ENCODE measurements at regions not wholly inside any gene's neighbourhood (a gene's known extent, or its start where the extent isn't known, plus 50 kb on each side); places are given as distances from the start of the nearest gene placed in this dataset.
"Not testable (repeated sequence)": the region's sequence is repeated elsewhere in the genome, so short reads cannot be mapped to it uniquely, and the experiment has no call there.

GRCh38 chrX:26581091-26581490, 365.1 kb downstream of the MAGEB5 start:
- DNase-seq, result no peak

- no peak for DNase-seq
Measured at GRCh38 chrX:26580021-26580420, 364.1 kb downstream of the MAGEB5 start.

GRCh38 chrX:26574234-26574633, 358.3 kb downstream of the MAGEB5 start:
- DNase-seq, result no peak

GRCh38 chrX:26562156-26562555, 346.2 kb downstream of the MAGEB5 start:
- no peak for DNase-seq

GRCh38 chrX:26559855-26560254, 343.9 kb downstream of the MAGEB5 start:
- no peak for DNase-seq

- no peak for DNase-seq
Measured at GRCh38 chrX:26558719-26559386, 342.9 kb downstream of the MAGEB5 start.

GRCh38 chrX:26557691-26558321, 341.8 kb downstream of the MAGEB5 start:
- DNase-seq, result no peak

- not testable (repeated sequence) for DNase-seq
Measured at GRCh38 chrX:26525768-26526167, 309.8 kb downstream of the MAGEB5 start.

- no peak for DNase-seq
Measured at GRCh38 chrX:26522501-26522900, 306.5 kb downstream of the MAGEB5 start.

- no peak for DNase-seq
Measured at GRCh38 chrX:26511589-26512363, 295.8 kb downstream of the MAGEB5 start.

GRCh38 chrX:26470941-26471340, 255.0 kb downstream of the MAGEB5 start:
- no peak for DNase-seq

GRCh38 chrX:26466387-26466786, 250.4 kb downstream of the MAGEB5 start:
- no peak for DNase-seq

GRCh38 chrX:26445288-26445687, 229.3 kb downstream of the MAGEB5 start:
- DNase-seq, result no peak

- DNase-seq, result not testable (repeated sequence)
Measured at GRCh38 chrX:26444417-26444816, 228.4 kb downstream of the MAGEB5 start.

- DNase-seq, result no peak
Measured at GRCh38 chrX:26442340-26442739, 226.4 kb downstream of the MAGEB5 start.

GRCh38 chrX:26414534-26414933, 198.6 kb downstream of the MAGEB5 start:
- DNase-seq, result no peak

GRCh38 chrX:26411045-26411444, 195.1 kb downstream of the MAGEB5 start:
- no peak for DNase-seq

- DNase-seq, result no peak
Measured at GRCh38 chrX:26409636-26410035, 193.7 kb downstream of the MAGEB5 start.

- DNase-seq, result no peak
Measured at GRCh38 chrX:26387906-26388305, 171.9 kb downstream of the MAGEB5 start.

- DNase-seq, result no peak
Measured at GRCh38 chrX:26376037-26376708, 160.2 kb downstream of the MAGEB5 start.

GRCh38 chrX:26375346-26375745, 159.4 kb downstream of the MAGEB5 start:
- no peak for DNase-seq

- DNase-seq, result no peak
Measured at GRCh38 chrX:26373829-26374228, 157.9 kb downstream of the MAGEB5 start.

- no peak for DNase-seq
Measured at GRCh38 chrX:26352891-26353430, 137.0 kb downstream of the MAGEB5 start.
